HepG2 (cell line): ENCODE measurements at regions not wholly inside any gene's neighbourhood (a gene's known extent, or its start where the extent isn't known, plus 50 kb on each side); places are given as distances from the start of the nearest gene placed in this dataset.

Experiments used
- AFF4 ChIP-seq: sonication (generic); formaldehyde crosslinking; IDR thresholded peaks from 2 replicates; pipeline ENCODE4 v1.4.0; 2020; ENCODE audit warnings: missing genetic modification reagents
- BCLAF1 ChIP-seq: fragments of 450-650 bp; IDR thresholded peaks from 2 replicates; pipeline ENCODE4 v1.6.1; 2017; ENCODE audit warnings: mild to moderate bottlenecking
- CHD2 ChIP-seq: IDR thresholded peaks from 2 replicates; pipeline ENCODE4 v1.6.1; 2011; ENCODE audit warnings: low read depth, low read length, improper control_type of control experiment
- DNMT1 ChIP-seq: sonication (generic); formaldehyde crosslinking; IDR thresholded peaks from 2 replicates; pipeline ENCODE4 v1.5.1; 2020; ENCODE audit warnings: mild to moderate bottlenecking, missing genetic modification reagents
- DR1 ChIP-seq: sonication (generic); formaldehyde crosslinking; IDR thresholded peaks from 2 replicates; pipeline ENCODE4 v1.8.0; 2021; ENCODE audit warnings: mild to moderate bottlenecking, missing genetic modification reagents, inconsistent platforms
- GTF2F1 ChIP-seq: fragments of 150-350 bp; IDR thresholded peaks from 2 replicates; pipeline ENCODE4 v1.6.1; 2014; ENCODE audit warnings: low read length
- KDM2A ChIP-seq: sonication (generic); formaldehyde crosslinking; IDR thresholded peaks from 2 replicates; pipeline ENCODE4 v1.4.0; 2020; ENCODE audit warnings: low read depth, missing genetic modification reagents, borderline replicate concordance
- MBNL3 ChIP-seq: fragments of 250-450 bp; sonication (Bioruptor Pico); conservative IDR thresholded peaks from 2 replicates; pipeline ENCODE4 v1.8.0; 2022; ENCODE audit warnings: mild to moderate bottlenecking, inconsistent platforms
- NR2C2 ChIP-seq: sonication (generic); formaldehyde crosslinking; IDR thresholded peaks from 2 replicates; pipeline ENCODE4 v1.4.0; 2020; ENCODE audit warnings: missing genetic modification reagents, mild to moderate bottlenecking, moderate library complexity, borderline replicate concordance
- SIX1 ChIP-seq: sonication (generic); formaldehyde crosslinking; IDR thresholded peaks from 2 replicates; pipeline ENCODE4 v1.4.0; 2020; ENCODE audit warnings: missing genetic modification reagents, borderline replicate concordance
- TSC22D2 ChIP-seq: sonication (generic); formaldehyde crosslinking; IDR thresholded peaks from 2 replicates; pipeline ENCODE4 v1.5.1; 2020; ENCODE audit warnings: missing genetic modification reagents, mild to moderate bottlenecking, borderline replicate concordance
- ZNF281 ChIP-seq: sonication (generic); formaldehyde crosslinking; IDR thresholded peaks from 2 replicates; pipeline ENCODE4 v1.4.0; 2020; ENCODE audit warnings: missing genetic modification reagents, borderline replicate concordance
- ZNF672 ChIP-seq: sonication (generic); formaldehyde crosslinking; IDR thresholded peaks from 2 replicates; pipeline ENCODE4 v1.8.1; 2022; ENCODE audit warnings: missing genetic modification reagents
- ZNF691 ChIP-seq: sonication (generic); formaldehyde crosslinking; IDR thresholded peaks from 2 replicates; pipeline ENCODE4 v1.4.0; 2020; ENCODE audit warnings: missing genetic modification reagents, low read depth, mild to moderate bottlenecking, borderline replicate concordance
- ZNF883 ChIP-seq: sonication (generic); formaldehyde crosslinking; IDR thresholded peaks from 2 replicates; pipeline ENCODE4 v1.5.1; 2020; ENCODE audit warnings: mild to moderate bottlenecking, missing genetic modification reagents; ENCODE audit errors: not compliant biosample characterization

- TF ChIP-seq AFF4 = peak; percentile 84
- peak; percentile 98 for TF ChIP-seq ZNF281 (CRISPR knock-in tag)
- TF ChIP-seq GTF2F1 = 0 out of 2 replicates have a peak, but pooled peaks have one; percentile 37
- TF ChIP-seq MBNL3 = no peak
- TF ChIP-seq BCLAF1 = no peak
- TF ChIP-seq ZNF672 = no peak
- peak; percentile 87 for TF ChIP-seq NR2C2
- TF ChIP-seq SIX1 (CRISPR knock-in tag) = peak; percentile 100
- TF ChIP-seq ZNF883 (CRISPR knock-in tag) = peak; percentile 79
- TF ChIP-seq TSC22D2 = no peak
- peak; percentile 80 for TF ChIP-seq KDM2A (CRISPR knock-in tag)
- peak; percentile 96 for TF ChIP-seq ZNF691
- no peak for TF ChIP-seq DR1
- peak; percentile 59 for TF ChIP-seq CHD2
- TF ChIP-seq DNMT1 (CRISPR knock-in tag) = no peak
These were observed 110.1 kb upstream of the PTPN1 start (continued) for GRCh38 chr20:50399917-50400704.
